Activated effector memory CD4-positive, alpha-beta T cell treated with anti-CD3 and anti-CD28 coated beads, Interleukin-2, amount 50 U/mL, for 16 hours (primary cell): ENCODE measurements at regions not wholly inside any gene's neighbourhood (a gene's known extent, or its start where the extent isn't known, plus 50 kb on each side); places are given as distances from the start of the nearest gene placed in this dataset.

Experiments used
- DNase-seq: peaks from one replicate; pipeline ENCODE4 v3.0.0-alpha.2; 2020

DNA sequence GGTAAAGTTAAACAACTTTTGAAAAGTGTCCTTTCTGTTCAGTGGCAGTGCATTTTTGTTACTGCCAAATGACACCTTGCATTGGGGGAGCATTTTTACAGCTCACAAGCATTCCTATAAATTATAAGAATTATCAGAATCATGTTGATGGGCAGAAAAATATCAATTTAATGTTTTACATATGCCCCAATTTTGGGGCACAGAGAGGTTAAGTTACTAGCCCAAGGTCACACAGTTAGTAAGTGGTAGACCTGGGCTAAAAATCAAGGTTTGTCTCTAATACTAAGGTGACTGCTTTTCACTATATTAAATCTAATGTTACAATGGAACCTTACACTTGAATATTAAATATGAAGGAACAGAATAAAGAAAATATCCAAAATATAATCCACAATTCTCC, 180.1 kb upstream of the IVNS1ABP start:
- DNase-seq, result no peak

DNA sequence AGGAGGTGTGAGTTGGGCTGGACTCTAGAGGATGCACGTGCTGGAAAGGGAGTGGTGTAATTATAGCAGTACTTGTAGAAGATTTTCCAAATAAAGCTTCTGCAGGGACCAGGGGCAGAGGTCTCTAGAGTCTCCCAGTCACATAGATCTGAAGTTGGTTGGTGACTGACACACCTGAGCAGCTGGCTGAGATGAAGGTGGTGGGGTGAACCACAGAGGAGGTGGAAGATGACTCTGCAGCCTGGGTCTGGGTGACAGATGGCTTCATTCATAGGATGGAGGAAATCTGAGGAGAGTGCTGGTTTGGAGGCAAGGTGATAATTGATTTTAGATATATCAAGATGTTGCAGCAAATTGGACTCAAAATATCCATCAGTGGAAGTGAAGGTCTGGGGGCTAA, 178.9 kb upstream of the IVNS1ABP start:
- no peak for DNase-seq

DNA sequence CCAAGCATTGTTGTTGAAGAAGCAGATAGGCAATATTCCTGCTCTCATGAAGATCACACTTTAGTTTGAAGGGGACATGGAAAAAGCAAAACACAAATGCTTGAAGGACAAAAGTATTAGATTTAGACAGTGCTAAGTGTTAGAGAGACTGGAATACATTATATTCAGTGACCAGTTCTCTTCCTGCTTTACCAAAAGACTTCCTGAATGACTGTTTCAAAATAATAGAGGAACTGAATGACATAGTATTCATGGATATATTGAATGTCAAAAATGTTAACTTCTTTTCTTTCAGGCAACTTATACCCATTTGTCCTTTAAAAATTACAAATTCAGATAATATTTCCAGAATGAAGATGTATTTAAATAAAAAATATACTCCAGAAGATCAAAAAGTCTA, 178.0 kb upstream of the IVNS1ABP start:
- no peak for DNase-seq

DNA sequence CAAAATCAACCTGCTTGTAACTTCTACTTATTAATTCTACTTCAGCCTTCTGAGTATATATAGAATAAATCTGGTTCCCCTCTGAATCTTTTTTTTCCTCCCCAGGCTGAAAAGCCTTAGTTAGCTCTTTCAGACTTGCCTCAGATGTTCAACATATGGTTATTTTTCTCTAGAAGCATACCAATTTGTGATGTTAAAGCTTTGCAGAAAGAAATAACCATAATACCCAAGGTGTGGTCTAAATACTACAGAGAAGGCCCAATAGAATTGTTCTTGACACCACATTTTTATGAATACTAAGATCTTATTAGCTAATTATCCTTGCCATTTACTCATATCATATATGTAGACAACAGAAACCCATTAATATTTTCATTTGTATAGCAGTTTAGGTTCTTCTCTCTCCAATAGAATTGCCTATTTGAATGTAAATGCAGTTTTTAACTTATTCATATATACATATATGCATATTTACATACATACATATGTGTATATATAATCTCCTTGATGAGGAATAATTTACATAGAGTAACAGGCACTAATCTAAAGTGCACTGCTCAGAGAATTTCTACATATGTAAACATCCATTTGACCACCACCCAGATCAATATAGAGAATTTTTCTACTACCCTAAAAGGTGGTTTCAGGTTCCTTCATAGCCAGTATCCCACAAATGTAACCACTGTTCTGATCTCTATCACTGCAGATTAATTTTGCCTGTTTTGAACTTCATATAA, 175.2 kb upstream of the IVNS1ABP start:
- DNase-seq, result no peak

DNA sequence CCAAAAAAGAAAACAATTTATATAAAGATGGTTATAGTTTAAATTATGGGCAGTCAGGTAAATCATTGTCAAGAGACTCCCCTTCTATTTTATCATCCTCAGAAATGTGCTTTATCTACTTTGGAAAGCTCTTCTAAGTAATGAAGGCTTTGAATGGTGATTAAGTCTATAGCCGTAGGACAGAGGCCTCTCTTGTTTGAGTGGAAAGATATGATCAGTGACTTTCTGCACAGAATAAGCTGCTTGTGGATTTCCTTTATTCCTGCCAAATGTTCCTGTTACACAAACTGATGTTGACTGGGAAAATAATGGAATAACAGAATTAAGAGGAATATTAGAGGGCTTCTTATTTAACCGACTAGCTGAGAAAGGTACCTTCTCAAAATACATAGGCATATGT, 174.6 kb upstream of the IVNS1ABP start:
- no peak for DNase-seq

DNA sequence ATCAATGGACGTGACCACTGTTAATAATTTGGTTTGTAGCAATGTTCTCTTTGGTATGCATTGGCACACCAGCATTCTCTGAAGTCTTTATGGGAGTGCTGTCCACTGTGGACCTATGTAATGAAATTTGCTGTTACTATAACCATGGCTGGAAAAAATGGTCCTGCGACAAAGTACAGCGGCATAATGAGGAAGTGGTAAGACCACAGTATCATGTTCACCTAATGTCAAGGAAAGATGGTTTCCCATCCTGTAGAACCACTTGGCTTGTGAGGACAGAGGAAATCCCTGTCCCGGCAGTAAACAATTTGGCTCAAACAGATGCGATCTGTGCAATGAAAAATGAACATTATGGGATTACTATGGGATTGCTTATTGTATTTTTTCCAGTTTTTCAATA, 173.9 kb upstream of the IVNS1ABP start:
- DNase-seq, result no peak

DNA sequence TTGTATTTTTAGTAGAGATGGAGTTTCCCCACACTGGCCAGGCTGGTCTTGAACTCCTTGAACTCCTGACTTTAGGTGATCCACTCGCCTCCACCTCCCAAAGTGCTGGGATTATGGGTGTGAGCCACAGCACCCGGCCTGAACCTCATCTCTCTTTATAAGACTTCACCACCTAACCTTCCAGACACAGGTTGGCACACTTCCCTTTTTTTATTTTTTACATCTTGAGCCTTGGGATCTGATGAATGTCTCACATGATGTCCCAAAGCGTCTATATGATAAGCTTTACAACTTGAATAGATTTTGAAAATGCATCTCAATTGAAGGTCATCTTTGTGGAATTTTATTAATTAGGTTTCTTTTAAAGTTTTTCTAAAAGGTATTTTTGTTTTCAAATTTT, 172.4 kb upstream of the IVNS1ABP start:
- no peak for DNase-seq

DNA sequence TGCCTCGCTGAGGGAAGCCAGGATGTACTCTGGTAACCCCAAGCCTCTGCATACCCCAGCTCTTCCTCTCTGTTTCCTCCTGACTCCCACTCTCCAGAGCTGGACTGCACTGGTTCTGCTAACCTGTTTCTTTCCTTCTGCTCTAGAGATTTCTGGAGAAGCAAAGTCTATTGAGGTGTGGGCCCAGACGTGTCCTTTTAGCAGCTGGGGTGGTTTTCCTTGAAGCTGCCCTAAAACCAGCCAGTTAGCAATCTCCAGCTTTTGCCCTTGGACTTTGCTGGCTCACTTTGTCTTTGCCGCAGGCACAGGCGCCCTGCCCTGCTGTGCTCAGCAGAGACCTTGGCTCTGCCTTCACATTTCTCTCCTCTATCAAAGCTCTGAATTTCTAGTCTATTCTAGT, 171.8 kb upstream of the IVNS1ABP start:
- DNase-seq, result no peak

DNA sequence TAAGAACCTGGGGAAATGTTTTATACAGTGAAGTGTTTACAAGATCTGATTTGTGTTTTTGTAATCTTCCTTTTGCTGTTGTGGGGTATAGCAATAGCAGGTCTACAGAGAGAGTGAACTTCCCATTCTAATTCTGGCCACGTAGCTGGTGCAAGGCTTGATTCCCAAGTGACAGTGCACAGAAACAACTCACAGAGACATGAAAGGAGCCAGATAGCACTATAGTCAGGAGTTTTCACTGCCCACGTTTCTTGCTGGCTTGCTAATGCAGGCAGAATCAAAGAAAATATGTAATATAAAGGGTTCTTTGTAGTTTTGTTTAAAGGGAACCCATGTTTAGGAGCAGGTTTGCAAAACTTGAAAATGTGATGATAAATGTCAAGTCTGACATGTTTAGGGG, 170.9 kb upstream of the IVNS1ABP start:
- DNase-seq, result no peak

DNA sequence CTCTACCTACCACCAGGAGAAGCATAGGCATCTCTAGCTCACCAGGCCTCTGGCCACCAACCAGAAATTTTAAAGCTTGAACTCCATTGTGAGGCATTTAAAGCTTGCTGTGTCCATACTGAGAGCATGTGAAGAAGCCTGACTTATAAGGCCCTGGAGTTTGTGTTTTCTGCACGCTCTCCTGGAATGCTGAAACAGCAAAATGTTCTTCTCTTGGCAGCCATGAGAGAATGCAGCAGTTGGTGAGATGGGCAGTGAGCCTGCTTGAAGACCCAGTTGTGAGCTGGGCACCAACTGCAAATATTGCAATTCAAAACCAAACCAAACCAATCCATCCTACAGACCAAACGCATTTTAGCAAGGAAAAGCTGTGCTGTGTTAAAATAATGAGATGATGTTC, 170.0 kb upstream of the IVNS1ABP start:
- no peak for DNase-seq

DNA sequence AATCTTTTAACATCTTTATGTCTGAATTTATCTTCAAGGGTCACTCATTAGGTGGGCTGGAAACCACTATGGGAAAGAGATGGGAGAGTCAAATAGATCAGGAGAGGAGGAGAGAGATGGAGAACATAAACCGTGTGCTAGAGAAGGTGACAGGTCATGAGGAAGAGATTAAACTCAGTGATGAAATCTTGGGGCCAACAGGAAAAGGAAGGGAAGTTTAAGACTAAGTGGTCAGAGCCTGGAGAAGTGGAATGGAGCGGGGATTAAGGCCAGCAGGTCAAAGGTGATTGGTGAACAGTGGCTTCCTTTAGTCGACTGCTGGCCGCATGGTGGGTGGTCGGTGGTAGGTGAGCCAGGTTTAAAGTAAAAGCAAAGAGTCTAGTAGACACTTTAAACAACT, 169.3 kb upstream of the IVNS1ABP start:
- no peak for DNase-seq

DNA sequence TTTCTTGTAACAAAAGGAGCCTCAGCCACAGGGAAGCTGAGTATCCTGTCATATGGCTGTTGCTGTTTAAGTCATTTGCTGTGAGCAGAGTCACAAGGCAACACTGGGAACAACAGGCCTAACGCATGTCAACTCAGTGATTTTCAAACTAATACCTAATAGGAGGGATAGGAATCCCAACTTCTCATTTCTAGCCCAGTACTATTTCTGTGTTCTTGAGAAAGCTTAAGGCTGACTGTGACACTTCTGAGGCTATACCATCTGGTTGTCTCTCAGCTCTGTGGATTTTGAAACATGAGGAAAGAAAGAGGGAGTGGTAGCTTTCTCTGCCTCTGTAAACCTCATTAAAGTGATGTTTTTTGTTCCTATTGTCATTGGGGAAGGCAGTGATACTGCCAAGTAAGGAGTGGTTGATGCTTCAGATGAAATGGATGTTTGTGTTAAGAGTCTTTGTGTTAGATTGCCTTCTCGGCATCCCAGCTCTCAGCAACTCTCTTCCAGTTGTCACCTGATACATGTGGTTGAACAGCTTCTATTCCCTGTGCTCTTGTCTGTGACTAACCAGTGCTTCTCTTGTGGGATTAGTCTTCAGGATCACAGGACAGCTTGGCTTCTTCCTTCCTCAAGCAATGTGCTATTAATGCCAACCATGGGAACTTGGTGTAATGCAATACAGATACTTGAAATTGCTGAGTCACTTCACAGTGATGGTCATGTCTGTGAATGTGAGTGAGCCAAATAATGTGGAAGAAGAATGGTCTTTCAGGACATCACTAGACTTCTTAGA, 166.8 kb upstream of the IVNS1ABP start:
- no peak for DNase-seq

DNA sequence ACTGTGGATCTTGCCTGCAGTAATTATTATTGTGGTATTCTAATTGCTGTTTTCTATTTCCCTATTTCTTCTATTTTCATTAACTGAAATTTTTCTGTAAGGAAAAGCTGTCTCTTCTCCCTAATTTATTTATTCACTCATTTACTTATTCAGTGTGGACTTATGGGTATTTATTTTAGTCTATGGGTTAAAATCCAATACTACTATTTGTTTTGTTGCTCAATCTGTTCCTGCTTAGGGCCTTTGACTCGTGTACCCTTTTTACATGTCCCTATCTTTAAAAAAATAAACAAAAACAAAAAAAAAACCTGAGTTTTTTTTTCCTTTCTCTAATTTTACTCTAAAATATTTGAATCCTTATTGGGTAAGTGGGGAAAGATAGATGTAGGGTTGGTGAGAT, 166.2 kb upstream of the IVNS1ABP start:
- DNase-seq, result no peak

DNA sequence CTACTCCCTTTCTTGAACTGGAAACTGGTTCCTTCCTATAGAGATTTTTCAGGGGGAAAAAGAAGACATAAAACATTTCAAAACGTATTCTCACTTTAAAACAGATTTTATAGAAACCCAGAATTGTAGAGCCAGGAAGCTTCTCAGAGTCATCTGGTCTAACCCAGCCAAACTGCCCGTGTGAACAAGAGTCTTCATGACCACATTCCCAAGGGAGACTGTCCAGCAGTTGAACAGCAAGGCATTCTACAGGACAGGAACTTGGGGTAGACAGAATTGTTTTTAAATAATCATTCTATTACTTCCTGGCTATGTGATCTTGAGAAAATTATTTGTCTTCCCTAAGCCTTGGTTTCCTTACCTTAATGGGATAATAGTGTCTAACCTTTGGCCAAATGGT, 163.5 kb upstream of the IVNS1ABP start:
- DNase-seq, result no peak

DNA sequence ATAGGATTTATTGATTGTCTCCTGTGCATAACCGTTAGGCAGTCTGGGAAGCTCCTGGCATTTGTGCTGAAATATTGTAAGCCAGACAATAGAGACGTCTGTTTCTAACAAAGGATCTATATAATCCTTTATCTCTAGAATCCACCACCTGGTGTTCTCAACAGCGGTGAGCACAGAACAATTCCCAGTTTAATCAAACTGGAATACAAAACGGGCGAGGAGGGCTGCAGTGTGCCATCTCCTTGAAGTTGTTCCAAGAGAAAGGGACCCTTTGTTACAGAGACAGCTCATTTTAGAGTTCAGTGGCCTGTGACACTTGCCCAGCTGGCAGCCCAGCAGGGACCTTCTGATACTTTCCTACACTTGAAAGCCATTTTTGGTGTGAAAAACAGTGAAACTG, 162.8 kb upstream of the IVNS1ABP start:
- no peak for DNase-seq

DNA sequence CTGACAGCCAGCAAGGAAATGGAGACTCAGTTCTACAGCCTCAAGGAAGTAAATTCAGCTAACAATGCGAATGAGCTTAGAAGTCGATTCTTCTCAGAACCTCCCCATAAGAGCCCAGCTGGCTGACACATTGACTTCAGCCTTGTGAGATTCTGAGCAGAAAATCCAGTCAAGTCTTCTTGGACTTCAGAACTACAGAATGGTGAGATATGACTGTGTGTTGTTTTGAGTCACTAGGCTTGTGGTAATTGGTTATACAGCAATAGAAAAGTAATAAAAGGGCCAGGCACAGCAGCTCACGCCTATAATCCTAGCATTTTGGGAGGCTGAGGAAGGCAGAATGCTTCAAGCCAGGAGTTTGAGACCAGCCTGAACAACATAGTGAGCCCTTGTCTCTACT, 161.8 kb upstream of the IVNS1ABP start:
- no peak for DNase-seq

DNA sequence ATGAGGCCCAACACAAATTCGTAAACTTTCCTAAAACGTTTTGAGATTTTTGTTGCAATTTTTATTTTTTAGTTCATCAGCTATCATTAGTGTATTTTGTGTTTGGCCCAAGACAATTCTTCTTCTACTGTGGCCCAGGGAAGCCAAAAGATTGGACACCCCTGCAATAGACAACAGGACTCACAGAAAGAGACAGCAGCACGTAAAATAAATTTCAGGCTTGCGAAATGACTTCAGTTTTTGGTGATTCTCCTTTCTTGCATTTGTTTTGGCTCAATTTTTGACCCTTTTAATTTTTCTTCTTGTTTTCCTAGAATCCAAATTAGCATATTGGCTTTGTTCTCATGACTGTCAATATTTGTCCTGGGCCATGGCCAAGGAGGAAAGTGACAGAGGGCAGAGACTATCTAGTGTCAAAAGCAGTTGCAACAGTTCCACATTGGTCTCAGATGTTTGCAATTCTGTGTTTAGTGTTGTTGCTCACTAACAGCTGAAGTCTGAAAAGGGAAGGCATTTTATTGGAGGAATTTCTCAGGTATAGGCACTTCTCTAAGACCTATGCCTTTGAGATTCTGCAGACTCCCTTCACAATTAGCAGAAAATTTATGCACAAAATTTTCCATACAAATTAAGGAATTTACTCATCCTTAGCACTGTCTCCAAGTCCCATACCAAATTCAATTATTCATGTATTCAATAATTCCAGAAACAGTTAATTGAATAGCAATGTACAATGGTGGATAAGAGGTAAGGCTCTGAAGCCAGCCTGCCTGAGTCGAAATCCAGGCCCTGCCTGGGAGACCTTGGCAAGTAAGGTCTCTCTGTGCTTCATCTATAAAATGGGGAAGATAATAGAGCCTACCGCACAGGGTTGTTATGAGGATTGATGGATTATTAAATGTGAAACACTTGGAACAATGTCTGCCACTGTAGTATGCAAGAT, 160.9 kb upstream of the IVNS1ABP start:
- DNase-seq, result no peak

DNA sequence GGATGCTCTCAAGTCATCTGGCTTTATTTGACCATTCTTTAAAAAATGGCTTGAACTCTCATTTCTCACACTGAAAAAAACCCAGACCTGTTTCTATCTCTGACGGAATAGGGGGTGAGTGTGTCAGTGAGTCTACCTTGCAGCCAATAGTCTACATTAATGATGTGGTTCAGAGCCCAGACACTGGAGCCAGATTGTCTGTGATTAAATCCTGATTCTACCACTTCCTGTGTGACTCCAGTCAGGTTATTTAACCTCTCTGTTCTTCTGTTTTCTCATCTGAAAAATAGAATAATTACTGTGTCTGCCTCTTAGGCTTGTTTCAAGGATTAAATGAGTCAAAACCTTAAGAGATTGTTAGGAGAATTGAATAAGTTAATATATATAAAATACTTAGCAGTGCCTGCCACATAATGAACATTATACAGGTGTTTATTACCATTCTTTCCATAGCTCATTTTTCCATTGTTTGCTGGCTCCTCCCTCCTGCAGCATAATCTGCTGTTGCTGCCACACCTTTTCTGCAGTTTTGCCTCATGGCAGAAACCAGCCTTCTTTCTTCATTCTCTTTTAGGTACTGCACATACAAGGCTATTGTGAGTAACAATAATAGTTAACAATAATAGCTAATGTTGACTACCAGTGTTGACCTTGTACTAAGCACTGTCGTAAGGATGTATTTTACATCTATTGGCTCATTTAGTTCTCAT, 157.6 kb upstream of the IVNS1ABP start:
- no peak for DNase-seq

DNA sequence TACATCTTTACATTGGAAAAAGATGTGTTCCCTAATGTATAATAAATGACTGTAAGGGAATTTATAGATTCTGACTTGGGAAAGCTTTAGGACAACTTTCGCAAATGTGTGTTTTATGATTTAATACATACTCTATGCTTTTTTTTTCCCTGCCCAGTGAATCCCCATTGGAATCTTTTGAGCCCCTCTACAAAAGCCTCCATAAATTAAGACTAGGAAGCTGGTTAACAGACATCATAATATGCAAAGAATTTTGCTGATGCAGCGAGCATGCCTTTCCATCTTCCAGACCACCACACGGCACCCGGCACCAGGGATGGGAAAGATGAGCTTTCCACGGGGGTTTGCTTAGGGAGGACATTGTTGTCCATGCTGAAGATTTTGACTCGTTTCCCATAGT, 156.1 kb upstream of the IVNS1ABP start:
- no peak for DNase-seq

DNA sequence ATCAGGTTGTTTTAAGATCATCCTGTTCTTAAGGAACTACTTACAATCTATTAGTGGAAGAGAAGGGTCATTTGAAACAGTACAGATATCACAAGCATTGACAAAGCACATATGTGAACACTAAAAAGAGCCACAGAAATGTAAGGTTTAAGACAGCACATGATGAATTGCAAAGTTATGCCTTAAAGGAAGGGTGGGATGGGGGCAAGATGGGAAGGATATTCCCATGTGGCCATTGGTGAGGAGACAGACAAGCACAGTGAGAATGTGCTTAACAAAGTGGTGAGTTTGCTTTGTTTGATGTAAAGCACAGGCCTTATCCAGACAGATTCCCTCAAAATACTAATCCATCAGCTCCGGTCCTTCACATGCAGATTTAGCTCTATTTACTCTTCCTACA, 151.6 kb upstream of the IVNS1ABP start:
- no peak for DNase-seq

DNA sequence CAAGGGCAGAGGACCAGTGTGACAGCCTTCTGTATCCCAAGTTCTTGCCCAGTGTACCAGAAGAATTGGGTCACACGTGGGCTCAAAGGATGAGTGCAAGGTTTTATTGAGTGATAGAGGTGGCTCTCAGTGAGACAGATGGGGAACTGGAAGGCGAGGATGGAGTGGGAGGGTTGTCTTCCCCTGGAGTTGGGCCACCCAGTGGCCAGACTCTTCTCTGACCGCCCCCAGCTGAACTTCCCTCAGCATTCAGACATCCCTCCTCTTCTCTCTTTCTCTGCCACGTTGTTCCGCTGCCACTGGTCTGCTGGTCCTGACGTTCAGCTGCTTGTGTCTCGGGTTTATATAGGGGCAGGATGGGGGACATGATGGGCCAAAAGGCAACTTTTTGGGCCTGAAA, 150.1 kb upstream of the IVNS1ABP start:
- no peak for DNase-seq

DNA sequence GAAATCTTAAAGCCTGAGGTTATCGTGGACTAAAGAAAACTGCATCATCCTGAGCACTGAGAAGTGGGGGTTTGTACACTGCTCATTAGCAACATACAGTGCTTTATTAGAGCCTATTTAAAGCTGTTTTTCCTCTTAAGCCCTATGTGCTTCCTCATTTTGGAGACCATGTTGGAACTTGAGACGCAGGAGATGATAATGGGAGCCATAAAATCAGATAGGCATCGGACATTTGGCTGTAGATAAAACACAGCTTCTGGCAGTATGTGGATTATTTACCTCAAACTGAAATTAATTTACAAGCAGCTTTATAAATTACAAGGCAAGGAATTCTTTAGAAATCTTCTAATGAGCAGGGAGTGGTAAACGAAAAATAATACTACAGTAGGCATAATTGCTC, 147.7 kb upstream of the IVNS1ABP start:
- no peak for DNase-seq

DNA sequence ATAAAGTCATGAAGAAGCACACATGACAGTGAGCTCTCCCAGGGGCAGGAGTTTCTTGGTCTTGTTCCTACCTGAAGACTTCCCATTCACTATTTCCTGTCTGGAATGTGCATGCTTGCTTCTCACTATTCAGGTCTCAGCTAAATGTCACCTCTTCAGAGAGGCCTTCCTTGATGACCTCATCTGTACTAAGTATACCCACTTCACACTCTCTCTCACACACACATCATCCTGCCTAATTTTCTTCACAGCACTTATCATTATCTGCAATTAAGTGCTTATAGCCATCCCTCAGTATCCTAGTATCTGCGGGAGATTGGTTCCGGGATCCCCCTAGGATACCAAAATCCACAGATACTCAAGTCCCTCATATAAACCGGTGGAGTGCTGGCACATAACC, 146.4 kb upstream of the IVNS1ABP start:
- DNase-seq, result no peak
